ENCODE measurements at regions not wholly inside any gene's neighbourhood (a gene's known extent, or its start where the extent isn't known, plus 50 kb on each side); places are given as distances from the start of the nearest gene placed in this dataset.

GRCh38 chr13:84994582-84994981 lies 804.6 kb downstream of the SLITRK6 start:
- H3K27ac ChIP-seq (ENCODE audit: low read length), result no peak overlapping the region
- ChIA-PET CTCF (no interaction called here), POLR2A (no interaction called here)
- H3K4me1 ChIP-seq (ENCODE audit: control insufficient read depth in 1 of 2, extremely low read depth in 1 of 2, insufficient read depth in 2 of 2, low read length in 2 of 2), result no peaks in the 10 kb centered on the region
- no peak overlapping the region for H3K4me3 ChIP-seq (ENCODE audit: control insufficient read depth in 1 of 2, extremely low read depth in 1 of 2, low read length in 1 of 2)
- no peaks in the 10 kb centered on the region for H3K9me3 ChIP-seq
- H3K27me3 ChIP-seq (replicated peaks in 1 of 2; ENCODE audit: control insufficient read depth in 2 of 2, extremely low read depth in 1 of 2, insufficient read depth in 2 of 2, low read length in 1 of 2), result no peaks in the 10 kb centered on the region
- H3K36me3 ChIP-seq (ENCODE audit: control insufficient read depth in 2 of 2, extremely low read depth in 1 of 2, insufficient read depth in 1 of 2, low read length in 1 of 2), result no peaks in the 10 kb centered on the region
- no peaks in the 10 kb centered on the region for H3K36me3 Mint-ChIP-seq
- H3K27ac Mint-ChIP-seq, result no peak overlapping the region
- DNase-seq, result no peak
- ATAC-seq (replicated peaks in 1 of 4), result no peak
- peaks cover 0 to 4% (median 2%) of the 10 kb centered on the region in 3 donors for H3K9me3 Mint-ChIP-seq
- H3K27me3 Mint-ChIP-seq, result no peaks in the 10 kb centered on the region
- H3K4me3 Mint-ChIP-seq, result no peak overlapping the region
- no peaks in the 10 kb centered on the region for H3K4me1 Mint-ChIP-seq

GRCh38 chr13:84985860-84986259 lies 813.4 kb downstream of the SLITRK6 start:
- WGBS (ENCODE audit: insufficient coverage), result 80% methylated on average over 1 of the region's 2 CpGs
- ChIA-PET POLR2A (no interaction called here), CTCF (interaction anchor here in 1 of 2 donors (0.6 kb wide), 1 partner anchor 56 kb away, joined by 4 read pairs; no protein-coding TSS in a partner anchor)

GRCh38 chr13:84983321-84983720 lies 815.9 kb downstream of the SLITRK6 start:
- ChIA-PET CTCF (no interaction called here), POLR2A (no interaction called here)
- ATAC-seq (replicated peaks in 1 of 4) (no peak), DNase-seq (no peak)
- Histone ChIP-seq H3K27ac (ENCODE audit: low read length) (no peak overlapping the region), H3K36me3 (ENCODE audit: control insufficient read depth in 2 of 2, extremely low read depth in 1 of 2, insufficient read depth in 1 of 2, low read length in 1 of 2) (no peaks in the 10 kb centered on the region), H3K9me3 (no peaks in the 10 kb centered on the region), H3K4me1 (ENCODE audit: control insufficient read depth in 1 of 2, extremely low read depth in 1 of 2, insufficient read depth in 2 of 2, low read length in 2 of 2) (no peaks in the 10 kb centered on the region), H3K4me3 (ENCODE audit: control insufficient read depth in 1 of 2, extremely low read depth in 1 of 2, low read length in 1 of 2) (no peak overlapping the region), H3K27me3 (replicated peaks in 1 of 2; ENCODE audit: control insufficient read depth in 2 of 2, extremely low read depth in 1 of 2, insufficient read depth in 2 of 2, low read length in 1 of 2) (no peaks in the 10 kb centered on the region)
- peaks cover 0 to 16% (median 0%) of the 10 kb centered on the region in 3 donors for H3K9me3 Mint-ChIP-seq
- H3K27me3 Mint-ChIP-seq, result no peaks in the 10 kb centered on the region
- no peaks in the 10 kb centered on the region for H3K4me1 Mint-ChIP-seq
- H3K36me3 Mint-ChIP-seq, result no peaks in the 10 kb centered on the region
- no peak overlapping the region for H3K27ac Mint-ChIP-seq
- WGBS (ENCODE audit: insufficient coverage), result no CpG with 5 or more reads among the region's 2 CpGs
- no peak overlapping the region for H3K4me3 Mint-ChIP-seq

More at GRCh38 chr13:84985860-84986259, 813.4 kb downstream of the SLITRK6 start:
- Mint-ChIP-seq H3K4me1 (no peaks in the 10 kb centered on the region), H3K27me3 (no peaks in the 10 kb centered on the region), H3K36me3 (no peaks in the 10 kb centered on the region), H3K27ac (no peak overlapping the region), H3K9me3 (peaks cover 0 to 12% (median 3%) of the 10 kb centered on the region in 3 donors), H3K4me3 (no peak overlapping the region)
- Histone ChIP-seq H3K4me1 (ENCODE audit: control insufficient read depth in 1 of 2, extremely low read depth in 1 of 2, insufficient read depth in 2 of 2, low read length in 2 of 2) (no peaks in the 10 kb centered on the region), H3K9me3 (no peaks in the 10 kb centered on the region), H3K27me3 (replicated peaks in 1 of 2; ENCODE audit: control insufficient read depth in 2 of 2, extremely low read depth in 1 of 2, insufficient read depth in 2 of 2, low read length in 1 of 2) (no peaks in the 10 kb centered on the region), H3K27ac (ENCODE audit: low read length) (no peak overlapping the region), H3K36me3 (ENCODE audit: control insufficient read depth in 2 of 2, extremely low read depth in 1 of 2, insufficient read depth in 1 of 2, low read length in 1 of 2) (no peaks in the 10 kb centered on the region), H3K4me3 (ENCODE audit: control insufficient read depth in 1 of 2, extremely low read depth in 1 of 2, low read length in 1 of 2) (no peak overlapping the region)
- DNase-seq, result no peak
- ATAC-seq (replicated peaks in 1 of 4), result no peak

- Histone ChIP-seq H3K36me3 (ENCODE audit: control insufficient read depth in 2 of 2, extremely low read depth in 1 of 2, insufficient read depth in 1 of 2, low read length in 1 of 2) (no peaks in the 10 kb centered on the region), H3K9me3 (no peaks in the 10 kb centered on the region), H3K4me1 (ENCODE audit: control insufficient read depth in 1 of 2, extremely low read depth in 1 of 2, insufficient read depth in 2 of 2, low read length in 2 of 2) (no peaks in the 10 kb centered on the region), H3K4me3 (ENCODE audit: control insufficient read depth in 1 of 2, extremely low read depth in 1 of 2, low read length in 1 of 2) (no peak overlapping the region), H3K27ac (ENCODE audit: low read length) (no peak overlapping the region), H3K27me3 (replicated peaks in 1 of 2; ENCODE audit: control insufficient read depth in 2 of 2, extremely low read depth in 1 of 2, insufficient read depth in 2 of 2, low read length in 1 of 2) (no peaks in the 10 kb centered on the region)
- Mint-ChIP-seq H3K27ac (no peak overlapping the region), H3K9me3 (peaks cover 0 to 11% (median 0%) of the 10 kb centered on the region in 3 donors), H3K4me3 (no peak overlapping the region), H3K36me3 (no peaks in the 10 kb centered on the region), H3K27me3 (no peaks in the 10 kb centered on the region), H3K4me1 (no peaks in the 10 kb centered on the region)
- ChIA-PET POLR2A (no interaction called here), CTCF (no interaction called here)
- DNase-seq, result no peak
- no CpG with 5 or more reads among the region's 2 CpGs for WGBS (ENCODE audit: insufficient coverage)
- no peak for ATAC-seq (replicated peaks in 1 of 4)
These were observed 818.6 kb downstream of the SLITRK6 start for GRCh38 chr13:84980571-84980970.

GRCh38 chr13:84978851-84979250 lies 820.4 kb downstream of the SLITRK6 start:
- Histone ChIP-seq H3K27me3 (replicated peaks in 1 of 2; ENCODE audit: control insufficient read depth in 2 of 2, extremely low read depth in 1 of 2, insufficient read depth in 2 of 2, low read length in 1 of 2) (no peaks in the 10 kb centered on the region), H3K4me1 (ENCODE audit: control insufficient read depth in 1 of 2, extremely low read depth in 1 of 2, insufficient read depth in 2 of 2, low read length in 2 of 2) (no peaks in the 10 kb centered on the region), H3K4me3 (ENCODE audit: control insufficient read depth in 1 of 2, extremely low read depth in 1 of 2, low read length in 1 of 2) (no peak overlapping the region), H3K9me3 (no peaks in the 10 kb centered on the region), H3K36me3 (ENCODE audit: control insufficient read depth in 2 of 2, extremely low read depth in 1 of 2, insufficient read depth in 1 of 2, low read length in 1 of 2) (no peaks in the 10 kb centered on the region), H3K27ac (ENCODE audit: low read length) (no peak overlapping the region)
- no peaks in the 10 kb centered on the region for H3K36me3 Mint-ChIP-seq
- no peaks in the 10 kb centered on the region for H3K4me1 Mint-ChIP-seq
- CTCF ChIA-PET, result no interaction called here
- no peak overlapping the region for H3K27ac Mint-ChIP-seq
- no peak for DNase-seq
- POLR2A ChIA-PET, result no interaction called here
- peaks cover 0 to 11% (median 0%) of the 10 kb centered on the region in 3 donors for H3K9me3 Mint-ChIP-seq
- no peak for ATAC-seq (replicated peaks in 1 of 4)
- H3K4me3 Mint-ChIP-seq, result no peak overlapping the region
- no peaks in the 10 kb centered on the region for H3K27me3 Mint-ChIP-seq

GRCh38 chr13:84973661-84974060 lies 825.6 kb downstream of the SLITRK6 start:
- peaks cover 0 to 8% (median 2%) of the 10 kb centered on the region in 3 donors for H3K9me3 Mint-ChIP-seq
- DNase-seq, result no peak
- H3K4me3 Mint-ChIP-seq, result no peak overlapping the region
- POLR2A ChIA-PET, result no interaction called here
- Histone ChIP-seq H3K4me1 (ENCODE audit: control insufficient read depth in 1 of 2, extremely low read depth in 1 of 2, insufficient read depth in 2 of 2, low read length in 2 of 2) (no peaks in the 10 kb centered on the region), H3K36me3 (ENCODE audit: control insufficient read depth in 2 of 2, extremely low read depth in 1 of 2, insufficient read depth in 1 of 2, low read length in 1 of 2) (no peaks in the 10 kb centered on the region), H3K9me3 (no peaks in the 10 kb centered on the region), H3K27ac (ENCODE audit: low read length) (no peak overlapping the region), H3K4me3 (ENCODE audit: control insufficient read depth in 1 of 2, extremely low read depth in 1 of 2, low read length in 1 of 2) (no peak overlapping the region), H3K27me3 (replicated peaks in 1 of 2; ENCODE audit: control insufficient read depth in 2 of 2, extremely low read depth in 1 of 2, insufficient read depth in 2 of 2, low read length in 1 of 2) (no peaks in the 10 kb centered on the region)
- no CpG with 5 or more reads among the region's 1 CpG for WGBS (ENCODE audit: insufficient coverage)
- ATAC-seq (replicated peaks in 1 of 4), result no peak
- H3K27me3 Mint-ChIP-seq, result no peaks in the 10 kb centered on the region
- H3K27ac Mint-ChIP-seq, result no peak overlapping the region
- CTCF ChIA-PET, result no interaction called here
- no peaks in the 10 kb centered on the region for H3K4me1 Mint-ChIP-seq
- no peaks in the 10 kb centered on the region for H3K36me3 Mint-ChIP-seq

GRCh38 chr13:84972907-84973306 lies 826.3 kb downstream of the SLITRK6 start:
- WGBS (ENCODE audit: insufficient coverage), result 82% methylated on average over 2 of the region's 4 CpGs
- no peaks in the 10 kb centered on the region for H3K27me3 Mint-ChIP-seq
- H3K9me3 Mint-ChIP-seq, result peaks cover 0 to 10% (median 5%) of the 10 kb centered on the region in 3 donors
- ChIA-PET POLR2A (no interaction called here), CTCF (no interaction called here)
- H3K4me1 Mint-ChIP-seq, result no peaks in the 10 kb centered on the region
- Histone ChIP-seq H3K4me3 (ENCODE audit: control insufficient read depth in 1 of 2, extremely low read depth in 1 of 2, low read length in 1 of 2) (no peak overlapping the region), H3K4me1 (ENCODE audit: control insufficient read depth in 1 of 2, extremely low read depth in 1 of 2, insufficient read depth in 2 of 2, low read length in 2 of 2) (no peaks in the 10 kb centered on the region), H3K27me3 (replicated peaks in 1 of 2; ENCODE audit: control insufficient read depth in 2 of 2, extremely low read depth in 1 of 2, insufficient read depth in 2 of 2, low read length in 1 of 2) (no peaks in the 10 kb centered on the region), H3K27ac (ENCODE audit: low read length) (no peak overlapping the region), H3K36me3 (ENCODE audit: control insufficient read depth in 2 of 2, extremely low read depth in 1 of 2, insufficient read depth in 1 of 2, low read length in 1 of 2) (no peaks in the 10 kb centered on the region), H3K9me3 (no peaks in the 10 kb centered on the region)
- DNase-seq (no peak), ATAC-seq (replicated peaks in 1 of 4) (no peak)
- no peak overlapping the region for H3K27ac Mint-ChIP-seq
- H3K4me3 Mint-ChIP-seq, result no peak overlapping the region
- H3K36me3 Mint-ChIP-seq, result no peaks in the 10 kb centered on the region
